HK-2 (cell line): ENCODE measurements at regions not wholly inside any gene's neighbourhood (a gene's known extent, or its start where the extent isn't known, plus 50 kb on each side); places are given as distances from the start of the nearest gene placed in this dataset.

ENCODE experiments used
- DNase-seq: peaks from one replicate; pipeline ENCODE4 v3.0.0-alpha.2; 2018; ENCODE audit not compliant: unreplicated experiment

- DNase-seq = no peak
These were observed 274.1 kb downstream of the CLIC5 start for GRCh38 chr6:45741437-45742171.

GRCh38 chr6:45739058-45739457 lies 276.6 kb downstream of the CLIC5 start:
- DNase-seq = no peak

GRCh38 chr6:45738057-45738455 lies 277.6 kb downstream of the CLIC5 start:
- DNase-seq = no peak

GRCh38 chr6:45737331-45738056 lies 278.2 kb downstream of the CLIC5 start:
- DNase-seq = no peak

- no peak for DNase-seq
These were observed 279.5 kb downstream of the CLIC5 start for GRCh38 chr6:45736134-45736533.

- no peak for DNase-seq
These were observed 282.9 kb downstream of the CLIC5 start for GRCh38 chr6:45732731-45733130.

- DNase-seq = no peak
These were observed 285.4 kb downstream of the CLIC5 start for GRCh38 chr6:45730232-45730631.

- no peak for DNase-seq
These were observed 287.0 kb downstream of the CLIC5 start for GRCh38 chr6:45728674-45729073.

GRCh38 chr6:45727819-45728449 lies 287.7 kb downstream of the CLIC5 start:
- no peak for DNase-seq

GRCh38 chr6:45727228-45727627 lies 288.4 kb downstream of the CLIC5 start:
- DNase-seq = no peak

GRCh38 chr6:45726444-45726843 lies 289.2 kb downstream of the CLIC5 start:
- DNase-seq = no peak

GRCh38 chr6:45724511-45724910 lies 291.1 kb downstream of the CLIC5 start:
- DNase-seq = no peak

- no peak for DNase-seq
These were observed 291.6 kb downstream of the CLIC5 start for GRCh38 chr6:45724027-45724426.

GRCh38 chr6:45722876-45723275 lies 292.8 kb downstream of the CLIC5 start:
- DNase-seq = no peak

GRCh38 chr6:45721665-45722064 lies 294.0 kb downstream of the CLIC5 start:
- no peak for DNase-seq

GRCh38 chr6:45718871-45719270 lies 296.8 kb downstream of the CLIC5 start:
- no peak for DNase-seq

- DNase-seq = no peak
These were observed 297.5 kb downstream of the CLIC5 start for GRCh38 chr6:45718131-45718530.

- no peak for DNase-seq
These were observed 297.9 kb downstream of the CLIC5 start for GRCh38 chr6:45717715-45718114.

GRCh38 chr6:45717027-45717426 lies 298.6 kb downstream of the CLIC5 start:
- DNase-seq = no peak

- DNase-seq = no peak
These were observed 300.2 kb downstream of the CLIC5 start for GRCh38 chr6:45715508-45715803.

GRCh38 chr6:45714741-45715507 lies 300.7 kb downstream of the CLIC5 start:
- DNase-seq = peak; percentile 53

- no peak for DNase-seq
These were observed 301.5 kb downstream of the CLIC5 start for GRCh38 chr6:45714006-45714730.
